GM18507 (cell line): ENCODE measurements at regions not wholly inside any gene's neighbourhood (a gene's known extent, or its start where the extent isn't known, plus 50 kb on each side); places are given as distances from the start of the nearest gene placed in this dataset.
"Not testable (repeated sequence)": the region's sequence is repeated elsewhere in the genome, so short reads cannot be mapped to it uniquely, and the experiment has no call there.

Source experiments
- DNase-seq: peaks from one replicate; pipeline ENCODE4 v3.0.0; 2011; ENCODE audit warnings: low read depth; ENCODE audit not compliant: insufficient read length; ENCODE audit errors: extremely low spot score
- FAIRE-seq: peaks from 2 replicates; lab custom pipeline; 2011; peaks lifted over from hg19 to GRCh38; lab: Jason Lieb, UNC

DNA sequence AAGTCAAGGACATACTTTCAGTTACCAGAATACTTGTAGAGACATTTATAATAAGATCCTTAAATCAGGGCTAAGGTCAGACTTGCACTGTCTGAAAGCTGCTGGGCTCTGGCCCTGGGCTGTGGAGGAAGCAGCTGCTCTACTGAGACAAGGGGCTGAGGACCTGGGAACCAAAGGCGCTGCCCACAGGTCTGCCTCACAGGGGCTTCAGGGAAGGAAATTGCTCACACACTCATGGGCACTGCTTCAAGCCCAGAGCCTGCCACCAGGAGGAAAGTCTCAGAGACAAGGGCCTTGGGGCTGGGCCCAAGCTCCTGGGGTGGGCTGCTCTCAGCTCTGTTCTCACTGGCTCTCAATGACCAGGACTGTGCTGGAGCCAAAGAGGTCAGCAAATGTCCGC is 614.1 kb downstream of the RPIA start:
- not testable (repeated sequence) for DNase-seq

DNA sequence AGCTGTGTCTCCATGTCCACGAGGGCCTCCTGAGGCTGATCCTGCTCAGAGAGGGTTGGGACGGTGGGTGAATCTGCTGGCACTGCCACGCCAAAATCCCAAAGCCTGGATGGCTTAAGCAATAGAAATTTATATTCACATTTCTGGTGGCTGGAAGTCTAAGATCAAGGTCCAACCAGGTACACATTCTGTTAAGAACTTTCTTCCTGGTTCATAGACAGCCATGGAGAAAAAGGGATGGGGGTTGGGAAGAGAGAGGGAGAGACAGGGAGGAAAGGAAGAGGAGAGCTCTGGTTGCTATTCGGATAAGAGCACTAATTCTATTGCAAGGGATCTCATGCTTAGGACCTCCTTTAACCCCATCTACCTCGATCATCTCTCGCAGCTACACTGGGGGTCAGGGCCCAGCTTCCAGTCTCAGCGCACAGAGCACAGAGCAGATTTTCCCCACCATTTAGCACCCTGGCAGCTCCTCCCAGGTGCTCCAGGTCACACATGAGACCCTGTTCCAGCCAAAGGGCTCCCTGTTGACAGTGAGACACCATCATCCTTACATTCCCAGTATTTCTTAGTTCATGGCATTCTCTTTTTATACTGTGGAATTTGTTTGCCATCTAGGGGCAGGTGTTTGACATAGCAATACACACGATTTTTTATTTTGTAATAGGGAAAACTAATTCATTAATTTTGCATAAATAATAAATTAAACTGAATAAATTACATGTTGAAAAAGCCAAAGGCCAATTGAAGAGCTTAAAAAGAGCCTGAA is 615.6 kb downstream of the RPIA start:
- not testable (repeated sequence) for FAIRE-seq, DNase-seq

More for the DNA sequence above, 614.1 kb downstream of the RPIA start:
- FAIRE-seq: not testable (repeated sequence)

DNA sequence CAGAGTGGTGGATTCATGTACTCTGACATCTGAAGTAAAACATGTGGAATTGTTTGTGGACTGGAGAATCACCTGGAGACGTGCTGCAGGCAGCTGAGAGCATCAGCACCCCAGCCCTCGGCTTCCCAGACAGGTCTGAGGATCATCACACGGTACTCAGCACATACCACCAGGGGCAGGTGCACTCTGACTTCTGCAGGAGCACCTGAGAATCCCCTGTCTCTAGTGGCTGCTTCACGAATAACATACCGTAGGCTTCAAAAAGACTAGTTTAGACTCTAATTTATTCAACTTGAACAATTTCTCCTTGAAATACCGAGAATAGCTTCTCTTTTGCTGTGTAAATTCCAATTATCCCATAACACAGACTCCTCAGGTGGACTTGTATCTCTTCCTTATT is 627.5 kb downstream of the RPIA start:
- not testable (repeated sequence) for FAIRE-seq, DNase-seq

DNA sequence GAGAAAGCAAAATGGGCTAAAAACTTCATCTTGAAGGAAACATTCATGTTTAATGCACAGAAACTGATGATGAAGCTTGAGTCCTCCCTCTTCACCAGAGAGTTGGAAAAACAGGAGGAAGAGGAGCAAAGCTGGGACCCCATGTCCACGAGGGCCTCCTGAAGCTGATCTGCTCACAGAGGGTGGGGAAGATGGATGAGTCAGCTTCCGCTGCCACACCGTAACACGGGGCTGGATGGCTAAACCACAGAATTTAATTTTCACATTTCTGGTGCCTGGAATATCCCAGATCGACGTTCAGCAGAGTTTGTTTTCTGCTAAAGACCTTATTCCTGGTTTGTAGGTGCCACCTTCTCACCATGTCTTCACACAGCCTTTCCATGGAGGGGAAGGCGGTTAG is 634.4 kb downstream of the RPIA start:
- not testable (repeated sequence) for DNase-seq, FAIRE-seq

DNA sequence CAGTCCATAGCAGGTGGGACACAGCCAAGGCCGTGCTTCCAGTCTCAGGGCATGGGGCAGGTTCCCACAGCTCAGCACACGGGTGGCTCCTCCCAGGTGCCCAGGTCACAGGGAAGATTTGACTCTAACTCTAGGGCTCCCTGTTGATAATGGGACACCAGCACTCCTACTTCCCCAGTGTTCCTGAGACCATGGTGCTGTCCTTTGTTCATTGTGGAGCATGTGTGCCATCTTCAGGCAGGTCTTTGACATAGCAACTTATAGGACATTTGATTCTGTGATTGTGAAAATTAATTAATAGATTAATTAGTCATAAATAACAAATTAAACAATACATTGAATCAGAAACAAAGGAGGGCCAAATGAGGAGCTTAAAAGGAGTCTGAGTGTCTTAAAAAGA is 635.0 kb downstream of the RPIA start:
- not testable (repeated sequence) for DNase-seq, FAIRE-seq

DNA sequence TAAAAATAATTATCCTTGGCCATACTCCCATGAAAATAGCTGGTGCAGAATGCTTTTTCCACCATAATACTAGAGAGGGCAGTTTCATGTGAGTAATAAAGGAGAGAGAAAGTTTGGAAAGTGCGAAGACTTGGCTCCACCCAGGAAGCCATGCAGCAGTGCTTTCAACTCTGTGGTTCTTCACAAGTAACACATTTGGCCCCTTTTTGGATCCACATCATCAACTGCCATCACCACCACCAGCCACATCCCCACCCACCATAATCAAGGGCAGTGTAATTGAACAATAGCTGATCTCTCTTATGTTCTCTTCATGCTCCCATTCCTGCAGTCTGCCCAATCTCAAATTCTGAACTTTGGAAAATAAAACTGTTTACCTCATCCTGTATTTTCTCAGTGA is 637.3 kb downstream of the RPIA start:
- not testable (repeated sequence) for DNase-seq, FAIRE-seq
